ENCODE measurements at regions not wholly inside any gene's neighbourhood (a gene's known extent, or its start where the extent isn't known, plus 50 kb on each side); places are given as distances from the start of the nearest gene placed in this dataset.

GRCh38 chr1:43071241-43071640, 100.8 kb downstream of the EBNA1BP2 start:
- no peak overlapping the region for H3K14ac ChIP-seq (replicated peaks; ENCODE audit: low read depth, low read length)
- no peaks in the 10 kb centered on the region for H3K9me3 ChIP-seq (ENCODE audit: control insufficient read depth, insufficient read depth, low read length)
- H2AK5ac ChIP-seq (ENCODE audit: low read depth, low read length) = no peak overlapping the region; the same call in 1 of the 2 replicates
- peak overlapping the region; percentile 32 for H2AFZ ChIP-seq (replicated peaks; ENCODE audit: low read length, poor library complexity)
- ChIA-PET CTCF (interaction anchor here (1.0 to 3.1 kb wide), 2 partner anchors 148 to 158 kb away, joined by 3 to 12 read pairs; no protein-coding TSS in a partner anchor), POLR2A (ENCODE audit: unreplicated experiment) (no interaction called here)
- ATAC-seq (ENCODE audit: low read depth) = no peak
- BruUV-seq (replicated peaks) = no TSS peak
- H3K27me3 ChIP-seq (ENCODE audit: control insufficient read depth, insufficient read depth, low read length) = 0 out of 2 replicates have a peak, but pooled peaks cover 1% of the 10 kb centered on the region
- H4K20me1 ChIP-seq (ENCODE audit: insufficient read depth, low read length) = no peaks in the 10 kb centered on the region
- H3K18ac ChIP-seq (ENCODE audit: low read depth, low read length) = 0 out of 2 replicates have a peak overlapping the region, but pooled peaks have one; percentile 25
- H3K27ac ChIP-seq (ENCODE audit: insufficient read depth, low read length) = no peak overlapping the region
- no peak overlapping the region; the same call in 1 of the 2 replicates for H4K91ac ChIP-seq (ENCODE audit: insufficient read depth, low read depth, low read length)
- no peak overlapping the region for H3K23ac ChIP-seq (ENCODE audit: low read depth, low read length)
- no peak overlapping the region for H3K4ac ChIP-seq (ENCODE audit: low read depth, low read length)
- H4K5ac ChIP-seq (ENCODE audit: low read depth, low read length) = no peak overlapping the region
- DNase-seq = no peak
- TF ChIP-seq RCOR1 (IDR thresholded peaks at IDR 0.05; ENCODE audit: insufficient replicate concordance, low read length) (no peak), POLR2A (IDR thresholded peaks at IDR 0.05; ENCODE audit: low read depth, low read length) (no peak), RFX5 (IDR thresholded peaks at IDR 0.05; ENCODE audit: low read depth, low read length) (no peak), MAZ (IDR thresholded peaks at IDR 0.05; ENCODE audit: borderline replicate concordance, low read depth, low read length) (no peak), MAFK (IDR thresholded peaks at IDR 0.05; ENCODE audit: low read depth, low read length) (no peak), BHLHE40 (IDR thresholded peaks at IDR 0.05; ENCODE audit: low read depth, low read length) (no peak), FOS (IDR thresholded peaks at IDR 0.05; ENCODE audit: low read depth, low read length) (no peak)
- H2BK5ac ChIP-seq (ENCODE audit: low read depth, low read length, poor library complexity, severe bottlenecking) = no peak overlapping the region
- WGBS, 2 experiments (ENCODE audit: extremely low coverage in 2 of 2, insufficient read length in 1 of 2) = 79% methylated on average over 2 of the region's 2 CpGs; no CpG with 5 or more reads in 1 of the 2 experiments
- in situ Hi-C loops (cut with MboI; ENCODE audit: low sequenced_read_pairs) (loop anchor here (5.0 kb wide), 1 partner anchor 294 kb away; no protein-coding TSS in a partner anchor), intact Hi-C loops (cut with micrococcal nuclease) (no loop called here), dilution Hi-C loops (cut with HindIII; ENCODE audit: low sequenced_read_pairs, unreplicated experiment) (no loop called here)
- no peak overlapping the region; the same call in 2 of the 3 replicates for H2BK15ac ChIP-seq (ENCODE audit: low read depth, low read length)
- no peak overlapping the region for H3K56ac ChIP-seq (ENCODE audit: extremely low read depth, insufficient read depth, low read length)
- no peak overlapping the region for H2AK9ac ChIP-seq (replicated peaks; ENCODE audit: low read depth, low read length, poor library complexity)
- H2BK120ac ChIP-seq (ENCODE audit: low read depth, low read length) = no peak overlapping the region
- no peak overlapping the region for H4K8ac ChIP-seq (ENCODE audit: low read depth in 2 of 2, low read length in 2 of 2)
- H3K36me3 ChIP-seq (ENCODE audit: control insufficient read depth, insufficient read depth, low read length) = no peaks in the 10 kb centered on the region
- peak overlapping the region; percentile 38; the same call in 1 of the 2 replicates for H2BK20ac ChIP-seq (ENCODE audit: low read depth, low read length)
- H3K4me1 ChIP-seq (ENCODE audit: control insufficient read depth, insufficient read depth, low read length) = peaks cover 13% of the 10 kb centered on the region
- no peak overlapping the region for H3K9ac ChIP-seq (ENCODE audit: low read depth, low read length)
- H3K4me2 ChIP-seq (ENCODE audit: low read depth, low read length) = no peak overlapping the region
- H3K9me1 ChIP-seq (ENCODE audit: insufficient read depth, low read length) = peaks cover 5% of the 10 kb centered on the region
- no peak overlapping the region for H3K4me3 ChIP-seq (ENCODE audit: insufficient read depth, low read depth, low read length)
- H3K79me1 ChIP-seq (ENCODE audit: low read depth in 1 of 2, low read length in 2 of 2) = peaks cover 0 to 3% of the 10 kb centered on the region in 2 experiments; a peak in 1 of 4 replicates
